T-helper 9 cell (primary cell): ENCODE measurements at regions not wholly inside any gene's neighbourhood (a gene's known extent, or its start where the extent isn't known, plus 50 kb on each side); places are given as distances from the start of the nearest gene placed in this dataset.

Source experiments
- DNase-seq: peaks from one replicate; pipeline ENCODE4 v3.0.0-alpha.2; 2020

DNA sequence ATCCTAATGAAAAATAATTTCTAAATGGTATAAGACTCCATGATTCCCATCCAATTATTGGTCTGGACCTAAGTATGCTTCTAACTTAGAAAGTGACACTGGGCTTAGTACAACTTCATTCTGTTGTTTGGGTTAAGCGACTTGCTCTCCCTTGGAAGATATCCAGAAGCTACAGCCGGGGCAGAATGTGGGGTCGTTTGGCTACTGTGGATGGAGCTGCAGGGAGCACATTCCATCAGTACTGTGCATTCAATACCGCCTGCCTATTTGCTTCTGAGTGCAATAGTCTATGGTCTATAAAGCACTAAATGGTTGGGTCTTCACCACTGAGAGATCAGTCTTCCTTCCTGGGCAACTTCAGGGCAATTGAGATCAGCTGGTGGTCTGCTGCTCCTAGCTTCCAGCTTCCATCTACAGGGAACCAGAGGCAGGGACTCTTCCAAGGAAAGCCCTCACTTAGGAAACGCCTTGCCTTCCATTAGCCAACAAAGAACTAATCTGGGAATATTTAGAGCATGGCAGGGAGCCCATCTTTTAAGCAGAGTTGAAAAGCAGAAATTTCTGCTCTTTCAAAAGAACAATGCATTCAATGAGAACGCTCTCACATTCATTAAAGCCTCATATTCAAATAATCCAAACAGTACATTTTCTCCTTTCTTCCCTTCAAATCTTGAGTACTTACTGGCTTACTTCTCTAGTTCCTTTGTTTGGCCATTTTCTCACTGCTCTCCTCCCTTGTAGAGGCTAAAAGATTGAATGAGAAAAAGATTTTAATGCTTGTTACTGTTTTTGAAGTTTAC is 1049.9 kb upstream of the TENM3 start:
- no peak for DNase-seq

DNA sequence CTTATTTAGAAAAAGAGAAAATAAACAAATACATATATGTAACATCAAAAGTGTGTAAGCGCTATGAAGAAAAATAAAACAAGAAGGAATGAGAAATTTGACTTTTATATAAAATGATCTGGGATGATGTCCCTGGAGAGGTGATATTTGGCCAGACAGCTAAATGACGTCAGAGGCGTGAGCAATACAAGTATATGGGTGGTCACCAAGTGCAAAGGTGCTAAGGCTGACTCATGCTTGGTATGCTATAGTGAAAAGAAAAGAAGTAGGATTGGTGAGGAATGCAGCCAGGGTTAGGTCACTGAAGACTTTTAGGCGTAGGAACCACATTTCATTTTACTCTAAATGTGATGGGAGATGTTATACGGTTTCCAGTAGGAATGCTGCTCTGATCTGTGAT is 1049.1 kb upstream of the TENM3 start:
- DNase-seq: no peak

DNA sequence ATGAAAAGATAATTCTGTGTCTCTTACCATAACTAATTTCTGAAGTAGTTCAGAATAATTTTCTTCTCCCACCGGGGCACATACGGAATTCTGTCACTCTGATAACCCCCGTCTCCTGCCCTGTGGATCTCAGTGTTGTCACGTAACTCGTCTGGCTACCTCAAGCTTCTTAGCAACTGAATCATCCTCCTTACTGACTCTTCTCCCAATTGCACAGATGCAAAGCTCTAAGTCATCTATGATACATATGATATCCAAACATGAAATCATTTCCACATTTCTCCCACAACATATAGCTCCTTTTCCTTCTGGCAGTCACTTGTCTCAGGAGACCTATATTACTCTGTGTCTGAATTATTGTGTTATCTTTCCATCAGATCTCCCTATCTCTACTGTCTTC is 1043.1 kb upstream of the TENM3 start:
- no peak for DNase-seq

DNA sequence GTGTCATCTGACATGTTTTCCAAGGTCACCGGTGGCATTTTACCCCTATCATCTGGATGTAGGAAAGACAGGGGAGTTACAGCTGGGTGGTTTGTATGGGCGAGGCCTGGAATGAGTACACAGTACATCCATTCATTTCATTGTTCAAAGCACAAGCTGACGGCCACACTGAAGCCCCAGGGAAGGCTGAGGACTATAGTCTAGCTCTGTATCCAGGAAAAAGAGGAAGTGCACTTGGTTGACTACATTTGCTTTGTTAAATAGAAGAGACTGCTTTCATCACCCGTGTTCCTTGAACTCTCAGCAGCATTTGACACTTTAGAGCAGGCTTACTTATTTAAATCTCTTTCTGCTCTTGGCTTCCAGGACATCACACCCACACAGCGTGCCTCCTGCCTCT is 1041.0 kb upstream of the TENM3 start:
- no peak for DNase-seq

DNA sequence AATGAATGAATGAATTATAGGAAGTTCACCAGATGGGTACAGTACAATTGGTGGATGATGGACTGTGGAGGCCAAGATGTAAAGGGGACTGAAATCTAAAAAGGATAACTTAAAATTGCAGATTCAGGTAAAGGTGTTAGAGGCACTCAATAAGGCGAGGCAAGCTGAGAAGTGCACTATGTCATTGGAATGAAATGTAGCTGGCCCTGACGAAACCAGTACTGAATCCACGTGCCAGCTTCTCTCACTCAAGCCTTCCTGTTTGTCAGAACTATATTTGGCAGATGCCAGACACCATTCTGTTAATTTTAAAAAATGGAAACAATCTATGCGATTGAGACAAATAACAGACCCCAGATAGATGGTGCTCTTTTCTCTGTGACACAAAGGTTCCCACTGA is 1039.1 kb upstream of the TENM3 start:
- DNase-seq: no peak

DNA sequence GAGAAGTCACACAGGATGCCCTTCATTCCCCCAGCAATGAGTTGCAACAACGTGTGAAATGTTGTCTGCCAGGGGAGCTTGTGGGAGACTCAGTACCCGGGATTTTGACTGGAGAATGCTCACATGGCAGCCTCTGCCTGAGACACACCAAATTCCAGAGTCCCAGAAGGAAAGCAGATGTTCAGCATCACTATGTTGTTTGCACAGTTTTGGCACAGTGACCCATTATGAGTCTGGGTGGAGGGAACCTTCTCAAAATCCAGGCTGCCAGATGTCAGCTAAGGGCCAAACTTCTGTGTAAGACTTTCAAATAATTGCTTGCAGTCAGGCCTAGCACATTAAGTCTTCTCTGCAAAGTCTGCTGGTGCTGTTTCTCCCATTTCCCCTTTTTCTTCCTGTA is 1029.7 kb upstream of the TENM3 start:
- DNase-seq: no peak

DNA sequence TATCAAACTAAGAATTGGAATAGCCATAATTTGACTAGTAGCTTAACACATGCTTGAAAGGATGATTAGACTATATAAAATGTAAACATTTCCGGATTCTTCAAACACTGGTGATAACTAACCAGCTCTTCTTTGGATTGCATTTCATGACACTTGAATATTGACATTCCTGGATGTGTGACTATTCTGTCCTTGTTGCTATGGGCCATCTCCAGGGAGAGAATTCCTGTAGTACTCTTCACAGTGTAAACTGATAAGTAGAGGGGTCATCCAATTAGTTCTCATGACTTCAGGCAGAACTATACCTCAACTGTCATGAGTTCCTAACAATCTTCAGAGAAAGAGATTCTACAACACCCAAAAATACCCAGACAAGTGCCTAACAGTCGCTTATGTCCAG is 1026.7 kb upstream of the TENM3 start:
- DNase-seq: no peak

DNA sequence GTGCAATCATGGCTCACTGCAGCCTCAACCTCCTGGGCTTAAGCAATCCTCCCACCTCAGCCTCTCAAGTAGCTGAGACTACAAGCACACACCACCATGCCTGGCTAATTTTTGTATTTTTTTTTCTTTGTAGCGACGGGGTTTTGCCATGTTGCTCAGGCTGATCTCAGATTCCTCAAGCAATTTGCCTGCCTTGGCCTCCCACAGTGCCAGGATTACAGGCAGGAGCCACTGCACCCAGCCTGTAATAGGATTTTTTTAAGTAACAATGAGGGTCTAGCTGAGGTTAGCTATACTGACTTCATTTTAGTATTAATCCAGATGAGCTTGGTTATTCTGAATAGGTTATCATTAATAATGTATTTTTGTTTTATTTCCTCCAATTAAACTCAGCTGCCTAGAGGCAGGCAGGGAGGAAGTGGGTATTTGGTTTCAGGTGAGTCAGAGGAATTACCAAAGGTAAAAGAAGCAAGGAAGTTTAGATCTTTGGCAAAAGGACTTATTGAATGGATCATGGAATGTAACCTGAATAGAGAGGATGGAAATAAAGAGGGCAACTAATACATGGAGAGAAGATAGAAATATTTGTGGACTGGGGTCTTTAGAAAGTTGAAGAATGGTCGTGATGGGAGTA is 1023.3 kb upstream of the TENM3 start:
- DNase-seq: no peak

DNA sequence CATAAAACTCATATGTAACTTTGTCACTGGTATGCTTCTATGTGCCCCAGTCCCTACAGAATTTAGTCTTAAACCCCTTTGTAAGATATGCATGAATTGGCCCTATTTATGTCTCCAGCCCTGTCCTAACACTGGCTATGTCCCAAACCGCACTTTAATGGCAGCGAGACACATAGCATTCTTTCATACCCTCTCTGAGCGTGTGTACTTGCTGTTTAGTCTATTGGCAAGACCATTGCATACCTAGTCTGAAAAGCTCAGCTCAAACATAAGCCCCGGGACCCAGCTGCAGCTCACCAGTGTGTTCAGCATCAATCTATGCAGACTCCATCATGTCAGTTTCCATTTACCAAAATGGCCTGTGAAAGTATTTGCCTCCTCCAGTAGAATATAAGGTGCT is 1018.4 kb upstream of the TENM3 start:
- DNase-seq: no peak

DNA sequence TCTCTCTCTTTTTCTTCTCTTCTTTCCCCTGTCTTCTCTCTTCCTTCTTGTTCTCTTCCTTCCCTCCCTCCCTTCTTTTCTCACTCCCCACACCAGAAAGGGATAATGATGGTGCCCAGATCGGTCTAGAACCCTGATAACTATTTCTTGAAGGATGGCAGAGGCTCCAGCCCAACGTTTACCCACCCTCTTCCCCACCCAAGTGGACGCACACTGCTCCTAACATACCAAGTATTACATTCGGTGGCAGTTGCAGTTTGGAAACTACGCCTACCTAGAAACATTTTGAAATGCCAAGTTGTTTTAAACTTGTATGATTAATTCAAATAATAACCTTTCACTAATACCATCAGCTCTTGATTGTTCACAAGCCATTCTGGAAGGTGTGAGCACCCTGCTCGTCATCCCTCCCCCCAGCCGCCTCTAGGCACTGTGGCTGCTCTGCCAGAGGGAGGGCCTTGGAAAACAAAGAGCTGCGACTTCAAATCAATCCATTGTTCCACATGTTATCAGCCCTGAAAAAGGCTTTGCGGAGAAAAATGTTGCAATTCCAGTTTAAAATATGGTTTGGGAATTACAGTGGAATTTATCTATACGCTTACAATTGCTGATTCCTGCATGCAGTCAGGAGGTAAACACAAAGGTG is 1017.5 kb upstream of the TENM3 start:
- DNase-seq: no peak

DNA sequence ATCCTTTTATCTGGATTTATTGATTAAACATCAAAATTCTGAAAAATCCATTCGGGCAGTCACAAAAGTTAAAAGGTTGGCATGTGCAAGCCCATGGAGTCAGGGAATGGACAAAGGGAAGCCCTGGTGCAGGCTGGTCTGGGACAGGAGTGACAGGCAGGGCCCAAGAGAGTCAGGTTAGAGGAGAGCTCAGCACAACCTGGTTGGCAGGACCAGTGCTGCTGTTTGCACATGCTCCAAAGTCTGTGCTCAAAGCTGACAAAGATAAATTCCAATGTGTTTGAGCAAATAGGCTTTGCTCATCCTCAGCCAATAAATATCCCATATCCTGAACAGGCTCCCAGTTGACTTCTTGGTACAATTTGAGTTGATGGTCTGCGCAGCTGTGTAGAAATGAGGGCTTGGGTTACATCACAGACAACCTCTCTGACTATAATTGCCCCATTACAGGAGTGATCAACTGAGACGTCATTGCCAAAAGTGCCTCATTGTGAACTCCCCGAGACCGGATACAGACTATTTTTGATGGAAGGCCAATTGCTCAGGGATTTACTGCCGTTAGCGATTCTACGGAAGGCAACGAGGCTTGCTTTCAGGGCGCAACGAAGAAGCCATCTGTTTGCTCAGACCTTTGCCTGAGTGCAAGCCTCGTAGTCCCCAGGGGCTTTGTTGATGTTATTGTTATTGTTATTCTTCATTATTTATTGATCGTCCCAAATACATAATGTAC is 1008.1 kb upstream of the TENM3 start:
- DNase-seq: no peak

DNA sequence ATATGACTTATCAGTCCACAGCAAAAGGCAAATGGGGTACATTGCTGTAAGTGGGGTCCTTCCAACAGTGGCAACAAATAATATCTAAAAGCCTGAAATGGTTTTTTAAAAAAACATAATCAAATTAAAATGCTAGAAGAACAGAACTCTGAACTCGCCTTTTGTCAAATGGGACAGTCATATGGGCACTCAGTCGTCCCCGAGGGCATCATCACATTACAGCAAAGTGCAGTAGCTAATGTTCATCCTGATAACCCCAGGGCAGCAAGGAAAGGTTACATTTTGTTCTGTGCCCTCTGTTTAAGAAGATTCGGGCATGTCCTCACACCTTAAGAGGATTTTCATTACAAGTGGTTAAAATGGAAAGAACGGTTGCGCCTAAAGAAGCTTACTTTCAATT is 997.9 kb upstream of the TENM3 start:
- DNase-seq: no peak

DNA sequence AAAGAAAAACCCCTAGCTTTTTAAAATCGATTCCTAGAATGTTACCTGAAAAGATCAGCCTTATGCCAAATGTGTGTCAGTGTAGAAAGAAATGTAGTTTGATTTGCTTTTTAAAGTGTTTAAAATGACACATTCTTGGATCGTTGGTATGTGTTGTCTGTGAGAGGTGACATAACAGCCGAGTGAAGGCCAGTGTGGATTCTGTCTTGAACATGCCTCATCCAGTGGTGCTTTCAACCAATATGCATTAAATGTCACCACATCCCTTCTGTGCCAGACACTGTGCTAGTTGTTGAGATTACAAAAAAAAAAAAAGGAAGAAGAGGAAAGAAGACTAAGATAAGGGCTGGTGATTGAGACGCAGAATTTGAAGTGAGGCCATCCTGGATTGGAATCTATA is 994.2 kb upstream of the TENM3 start:
- DNase-seq: no peak

DNA sequence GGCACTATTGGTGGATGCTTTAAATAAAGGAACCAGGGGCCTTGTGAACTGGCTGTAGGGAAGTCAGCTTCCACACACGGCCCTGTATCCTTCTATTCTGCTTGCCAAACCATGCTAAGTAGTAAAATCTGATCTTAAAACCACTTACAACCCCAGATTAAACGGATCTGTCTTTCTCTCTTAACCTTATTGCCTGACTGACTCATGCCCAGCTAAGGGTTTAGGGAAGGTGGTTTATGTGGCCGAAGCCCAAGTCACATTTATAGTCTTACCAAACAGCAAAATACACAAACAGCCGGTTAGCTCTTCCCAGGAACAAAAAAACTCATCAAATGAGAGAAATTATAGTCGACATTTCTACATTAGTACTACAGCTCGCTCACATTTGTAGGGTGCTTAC is 988.4 kb upstream of the TENM3 start:
- DNase-seq: no peak

DNA sequence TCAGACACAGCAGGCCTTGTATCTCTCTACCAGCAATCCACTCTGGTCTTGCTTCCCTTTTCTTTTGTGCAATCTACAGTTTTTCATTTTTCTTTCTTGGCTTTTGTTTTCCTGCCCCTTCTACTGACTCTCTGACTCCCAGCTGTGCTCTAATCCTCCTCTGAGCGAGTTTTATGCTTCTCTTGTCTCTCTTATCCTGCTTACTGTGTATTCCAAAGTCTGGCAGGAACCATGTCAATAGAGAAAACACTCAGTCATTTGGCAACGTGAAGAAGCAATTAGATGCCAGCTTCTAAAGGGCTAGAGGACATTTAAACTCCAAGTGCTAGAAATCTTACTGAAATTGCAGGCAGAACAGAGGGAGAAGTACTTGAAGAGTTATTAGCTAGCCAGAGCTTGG is 984.6 kb upstream of the TENM3 start:
- DNase-seq: no peak

DNA sequence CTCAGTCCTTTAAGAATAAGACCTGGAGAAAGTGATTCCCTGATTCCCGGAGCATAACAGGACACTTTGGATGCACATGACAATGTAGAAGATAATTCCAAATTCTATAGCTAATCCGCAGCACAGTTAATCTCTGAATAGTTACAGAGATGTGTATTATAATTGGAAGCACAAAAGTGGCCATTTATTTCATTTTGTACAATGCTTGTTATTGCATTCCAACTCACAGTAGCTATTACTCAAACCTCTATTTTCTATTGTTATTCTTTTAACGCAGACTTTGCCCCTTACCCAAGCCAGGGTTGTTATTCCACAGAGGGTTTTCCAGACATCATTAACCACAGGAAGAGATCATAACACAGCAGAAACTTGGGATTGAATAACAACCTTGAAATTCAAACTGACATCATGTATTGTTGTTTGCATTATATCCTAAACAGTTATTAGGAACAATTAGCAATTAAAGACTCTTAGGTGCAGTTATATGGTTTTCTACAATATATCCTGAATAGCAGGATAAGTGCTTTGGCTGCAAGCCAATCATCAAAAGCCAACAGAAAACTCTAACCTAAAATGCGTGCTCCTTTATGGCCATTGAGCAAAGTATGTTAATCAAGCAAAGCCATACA is 984.0 kb upstream of the TENM3 start:
- no peak for DNase-seq

DNA sequence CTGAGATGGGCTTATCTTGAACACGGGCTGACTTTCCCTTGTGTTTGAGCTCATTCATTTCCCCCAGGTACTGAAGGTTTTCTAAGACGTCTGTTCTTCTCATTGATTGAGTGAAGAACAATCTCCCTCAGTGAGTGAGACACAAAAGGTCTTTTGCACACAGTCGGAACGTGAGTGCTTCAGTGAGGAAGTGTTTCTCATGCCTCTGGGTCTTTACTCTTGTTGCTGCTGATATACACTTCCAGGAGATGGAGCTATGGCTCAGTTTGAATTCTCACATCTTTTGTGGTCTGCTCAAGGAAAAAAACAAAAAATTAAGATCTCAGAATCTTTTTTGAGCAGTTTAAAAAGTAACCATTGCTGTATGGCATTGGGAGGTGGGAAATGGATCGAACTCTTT is 981.9 kb upstream of the TENM3 start:
- no peak for DNase-seq

DNA sequence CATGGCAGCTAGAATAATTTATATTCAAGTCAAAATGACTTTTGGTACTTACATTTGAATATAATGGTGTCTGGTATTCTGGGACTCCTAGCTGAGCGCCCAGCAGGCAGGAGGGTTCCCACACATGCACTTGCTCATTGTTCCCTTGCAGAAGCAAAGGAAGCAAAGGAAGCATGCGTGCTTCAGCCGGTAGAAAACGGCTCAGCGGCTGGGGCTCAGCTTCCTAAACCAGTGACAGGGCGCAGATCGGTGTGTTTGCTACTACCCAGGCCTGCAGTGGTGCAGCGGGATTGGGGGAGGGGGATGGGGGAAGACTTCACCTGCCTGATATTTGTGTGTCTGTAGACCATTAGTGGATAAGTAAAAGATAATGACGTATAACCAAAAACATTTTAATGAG is 978.3 kb upstream of the TENM3 start:
- DNase-seq: no peak

DNA sequence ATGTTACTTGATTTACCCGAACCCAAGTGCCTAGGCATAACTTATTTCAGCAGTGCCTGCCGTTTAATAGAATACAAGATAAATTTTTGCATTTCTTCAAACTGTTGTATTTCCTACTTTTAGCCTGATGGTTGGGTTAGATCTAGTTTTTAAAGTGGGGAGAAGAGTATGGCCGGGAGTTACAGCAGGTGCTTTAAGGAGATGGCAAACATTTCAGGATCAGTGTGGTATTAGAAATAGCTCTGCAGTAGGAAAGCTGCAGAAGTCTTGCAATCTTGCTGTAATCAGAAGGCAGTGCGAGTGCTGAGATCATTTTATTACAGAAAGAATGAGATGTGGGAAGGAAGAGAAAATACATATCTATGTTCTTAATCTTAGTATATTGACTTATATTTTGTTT is 977.8 kb upstream of the TENM3 start:
- DNase-seq: no peak

DNA sequence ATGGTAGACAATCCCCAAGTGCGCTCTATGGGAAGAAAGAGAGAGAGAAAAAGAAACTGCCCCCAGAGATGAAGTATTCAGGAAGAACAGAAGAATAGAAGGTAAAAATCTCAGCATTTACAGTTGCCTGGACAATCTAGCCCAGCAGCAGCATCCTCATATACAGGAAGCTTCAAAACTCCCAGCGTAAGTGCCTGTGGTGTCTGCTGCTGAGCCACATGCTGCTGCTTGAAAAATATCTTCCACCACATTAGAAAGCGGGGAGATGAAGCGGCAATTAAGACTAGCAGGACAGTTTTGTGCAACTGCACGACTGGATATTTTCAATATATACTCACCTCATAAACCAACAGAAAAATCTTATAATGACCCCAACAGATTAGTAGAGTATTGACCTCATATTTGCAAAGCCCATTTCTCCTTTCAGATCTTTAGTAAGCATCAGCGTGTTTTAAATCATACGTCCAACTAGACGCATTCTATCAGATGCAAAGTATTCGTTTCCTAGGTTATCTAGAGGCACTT is 972.0 kb upstream of the TENM3 start:
- no peak for DNase-seq

DNA sequence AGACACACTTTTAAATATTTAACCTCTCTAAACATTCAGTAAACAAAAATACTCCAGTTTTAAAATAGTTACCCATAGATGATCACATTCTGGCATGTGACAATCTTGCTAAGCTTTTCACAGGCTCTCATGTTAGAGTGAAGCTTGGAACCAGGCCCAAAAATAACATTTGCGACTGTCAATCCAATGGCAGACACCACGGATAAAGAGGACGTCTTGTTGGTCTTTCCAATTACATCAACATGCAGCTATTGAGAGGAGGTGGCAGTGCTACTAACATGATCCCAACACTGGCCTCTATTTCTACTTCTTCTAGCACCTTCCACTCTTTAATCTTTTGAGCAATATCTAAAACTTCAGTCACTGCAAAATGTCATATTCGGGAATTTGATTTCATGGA is 970.8 kb upstream of the TENM3 start:
- no peak for DNase-seq

DNA sequence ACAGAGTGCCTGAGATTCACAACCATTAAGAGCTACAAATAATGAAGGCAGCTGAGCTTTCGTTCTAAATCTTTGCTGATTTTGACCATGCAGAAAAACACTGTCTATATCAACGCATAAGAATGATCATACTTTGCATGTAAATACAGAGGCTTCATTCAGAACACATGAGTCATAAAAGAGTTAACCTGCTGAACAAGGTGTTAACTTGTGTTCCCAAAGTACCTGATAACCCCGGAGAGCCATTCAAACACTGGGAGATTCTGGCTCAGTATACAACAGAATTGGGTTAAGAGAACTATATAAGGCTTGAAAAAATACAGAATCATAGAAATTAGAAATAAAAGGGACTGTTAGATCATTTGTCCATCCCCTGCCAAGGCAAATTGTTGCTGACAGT is 964.3 kb upstream of the TENM3 start:
- DNase-seq: no peak

DNA sequence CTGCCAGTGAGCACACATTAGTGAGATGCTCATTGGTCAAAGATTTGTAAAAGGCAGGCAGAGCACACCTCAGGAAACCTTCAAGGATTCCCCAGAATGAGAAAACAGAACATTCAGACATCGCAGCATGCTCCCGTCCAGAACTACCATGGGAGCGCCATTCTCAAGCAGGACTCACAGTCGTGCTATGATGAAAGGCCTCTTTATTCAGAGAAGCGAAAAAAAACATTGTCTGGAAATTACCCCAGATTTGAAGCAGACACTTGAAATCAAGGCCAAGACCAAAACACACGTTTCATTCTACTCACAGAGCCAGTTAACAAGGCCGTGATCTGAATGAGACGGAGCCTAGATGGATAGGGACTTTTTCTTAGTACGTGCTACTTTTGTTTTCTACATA is 961.8 kb upstream of the TENM3 start:
- DNase-seq: no peak
